ENCODE measurements at regions not wholly inside any gene's neighbourhood (a gene's known extent, or its start where the extent isn't known, plus 50 kb on each side); places are given as distances from the start of the nearest gene placed in this dataset.

DNA sequence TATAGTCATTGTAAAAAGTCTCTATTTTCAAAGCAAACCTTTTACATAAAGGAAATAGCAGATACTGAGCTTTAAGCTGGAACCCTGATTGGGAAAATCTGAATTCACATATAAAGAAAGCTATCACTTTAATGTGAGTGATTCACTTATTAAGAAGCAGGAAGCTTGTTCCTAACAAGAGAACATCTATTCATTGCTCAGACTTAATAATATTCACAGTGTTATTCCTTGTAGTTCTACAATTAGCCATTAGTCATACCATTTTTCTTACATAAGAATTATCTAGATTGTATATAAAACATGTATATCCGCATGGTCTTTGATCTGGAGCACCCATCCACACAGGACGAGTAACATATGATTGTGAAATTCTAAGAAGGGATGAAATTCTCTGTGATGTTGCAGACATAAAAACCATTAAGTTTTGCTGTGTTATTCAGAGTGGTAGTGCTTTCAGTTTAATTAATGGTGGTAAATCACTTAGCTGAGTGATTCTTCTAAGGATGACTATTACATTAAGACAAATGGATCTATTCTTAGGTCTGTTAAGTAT, 71.1 kb upstream of the FOXQ1 start:
- no peaks in the 10 kb centered on the region for H3K36me3 Mint-ChIP-seq
- no peak overlapping the region for H3K27ac Mint-ChIP-seq
- DNase-seq, result no peak
- H3K27me3 Mint-ChIP-seq (ENCODE audit: low read depth in 3 of 3), result peaks cover 0 to 2% (median 2%) of the 10 kb centered on the region in 3 donors
- H3K9me3 Mint-ChIP-seq, result no peaks in the 10 kb centered on the region
- no peaks in the 10 kb centered on the region for H3K4me1 Mint-ChIP-seq
- H3K4me3 Mint-ChIP-seq, result no peak overlapping the region

DNA sequence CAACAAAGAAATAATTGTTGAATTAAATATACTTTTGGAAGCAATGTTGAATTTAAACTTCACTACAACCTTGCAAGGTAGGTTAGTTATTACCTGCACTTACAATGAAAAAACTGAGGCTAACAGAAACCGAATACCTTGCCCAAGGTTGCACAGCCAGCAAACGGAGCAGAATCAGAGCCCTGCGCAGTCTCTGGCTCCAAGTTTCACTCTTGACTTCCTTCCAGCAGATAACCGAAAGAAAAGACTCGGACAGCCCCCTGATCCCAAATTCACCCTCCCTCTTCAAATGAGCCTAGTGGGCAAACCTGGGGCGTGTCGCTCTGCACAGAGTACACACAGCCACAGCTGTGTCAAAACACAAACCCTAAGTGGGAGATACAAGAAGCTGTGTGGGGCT, 72.1 kb upstream of the FOXQ1 start:
- H3K9me3 Mint-ChIP-seq, result no peaks in the 10 kb centered on the region
- peaks cover 0 to 2% (median 2%) of the 10 kb centered on the region in 3 donors for H3K27me3 Mint-ChIP-seq (ENCODE audit: low read depth in 3 of 3)
- no peaks in the 10 kb centered on the region for H3K4me1 Mint-ChIP-seq
- no peak overlapping the region for H3K27ac Mint-ChIP-seq
- no peaks in the 10 kb centered on the region for H3K36me3 Mint-ChIP-seq
- H3K4me3 Mint-ChIP-seq, result no peak overlapping the region
- no peak for DNase-seq

DNA sequence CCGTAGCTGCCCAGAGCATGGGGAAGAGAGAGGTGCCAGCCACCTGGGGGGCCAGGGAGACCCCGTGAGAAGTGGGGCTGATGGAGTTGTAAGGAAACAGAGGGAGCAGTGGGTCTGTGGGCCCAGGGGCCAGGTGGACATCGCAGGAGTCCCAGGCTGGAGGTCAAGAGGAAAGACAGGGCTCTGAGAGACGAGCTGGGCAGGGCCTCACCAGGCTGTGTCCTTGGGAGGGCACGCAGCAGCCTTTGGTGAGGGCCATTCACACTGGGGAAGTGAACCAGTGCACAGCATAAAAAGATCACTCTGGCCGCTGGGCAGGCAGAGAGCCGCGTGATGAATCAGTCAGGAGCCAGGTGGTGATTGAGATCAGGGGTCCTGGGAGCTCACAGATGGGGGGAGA, 73.9 kb upstream of the FOXQ1 start:
- Mint-ChIP-seq H3K27ac (no peak overlapping the region), H3K4me3 (no peak overlapping the region), H3K27me3 (ENCODE audit: low read depth in 3 of 3) (peaks cover 0 to 4% (median 2%) of the 10 kb centered on the region in 3 donors), H3K9me3 (no peaks in the 10 kb centered on the region), H3K36me3 (no peaks in the 10 kb centered on the region), H3K4me1 (no peaks in the 10 kb centered on the region)
- DNase-seq, result no peak

DNA sequence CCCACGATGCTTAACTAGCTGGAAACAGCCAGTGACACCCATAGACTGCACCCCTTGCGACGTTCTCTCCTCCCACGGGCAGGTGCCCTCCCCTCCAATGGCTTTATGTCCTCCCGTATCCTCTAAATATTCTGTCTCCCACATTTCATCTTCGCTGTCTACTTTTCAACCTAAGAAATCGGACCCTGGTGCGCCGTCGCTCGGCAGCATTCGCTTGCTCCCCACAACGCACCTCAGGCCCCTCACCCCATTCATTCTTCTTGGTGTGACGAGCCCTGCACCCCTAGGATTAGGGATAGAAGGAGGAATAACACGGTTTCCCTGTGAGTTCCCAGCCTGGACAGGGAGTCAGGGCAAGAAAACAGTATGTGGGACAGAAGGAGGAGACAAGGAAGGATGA, 74.3 kb upstream of the FOXQ1 start:
- no peak overlapping the region for H3K27ac Mint-ChIP-seq
- DNase-seq, result no peak
- H3K4me1 Mint-ChIP-seq, result no peaks in the 10 kb centered on the region
- H3K27me3 Mint-ChIP-seq (ENCODE audit: low read depth in 3 of 3), result peaks cover 0 to 5% (median 2%) of the 10 kb centered on the region in 3 donors
- no peak overlapping the region for H3K4me3 Mint-ChIP-seq
- no peaks in the 10 kb centered on the region for H3K36me3 Mint-ChIP-seq
- no peaks in the 10 kb centered on the region for H3K9me3 Mint-ChIP-seq

DNA sequence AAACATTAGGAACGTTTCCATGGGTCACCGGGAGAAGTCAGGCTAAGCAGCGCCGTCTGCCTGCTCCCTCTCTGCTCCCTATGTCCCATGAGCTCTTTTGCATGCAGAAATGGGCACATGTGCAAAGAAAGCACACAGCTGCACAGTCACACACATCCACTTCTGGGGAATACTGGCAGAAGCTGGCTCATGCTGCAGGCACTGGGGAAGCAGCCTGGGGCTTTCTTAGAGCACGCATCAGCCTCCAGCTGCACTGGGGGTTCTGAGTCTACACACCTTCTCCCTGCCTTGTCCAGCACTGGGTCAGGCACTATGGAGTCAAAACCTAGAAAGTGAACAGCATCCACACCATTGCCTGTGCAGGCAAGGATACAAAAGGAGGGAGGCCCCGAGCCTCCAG, 76.1 kb upstream of the FOXQ1 start:
- H3K27me3 Mint-ChIP-seq (ENCODE audit: low read depth in 3 of 3), result peaks cover 0 to 9% (median 4%) of the 10 kb centered on the region in 3 donors
- no peak overlapping the region for H3K27ac Mint-ChIP-seq
- H3K9me3 Mint-ChIP-seq, result no peaks in the 10 kb centered on the region
- no peak overlapping the region for H3K4me3 Mint-ChIP-seq
- no peak for DNase-seq
- no peaks in the 10 kb centered on the region for H3K4me1 Mint-ChIP-seq
- H3K36me3 Mint-ChIP-seq, result no peaks in the 10 kb centered on the region

DNA sequence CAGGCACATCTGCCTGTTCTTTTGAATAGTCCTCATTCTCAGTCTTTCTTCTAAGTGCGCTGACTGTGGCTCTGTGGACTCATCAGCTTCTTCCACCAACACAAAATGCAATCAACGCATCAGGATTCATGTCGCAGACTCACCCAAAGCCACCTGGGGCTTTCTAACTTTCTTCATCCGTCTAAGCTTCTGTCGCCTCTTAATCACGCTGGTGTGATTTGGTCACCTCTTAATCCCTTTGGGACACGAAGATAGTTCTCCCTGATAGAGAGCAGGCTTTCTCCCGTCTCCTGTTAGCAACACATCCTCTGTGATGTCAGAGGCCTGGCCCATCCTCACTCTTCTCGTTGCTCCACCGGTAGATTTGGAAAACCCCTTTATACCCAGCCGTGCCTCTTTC, 78.0 kb upstream of the FOXQ1 start:
- no peak for DNase-seq
- H3K27me3 Mint-ChIP-seq (ENCODE audit: low read depth in 3 of 3), result peaks cover 2 to 14% (median 7%) of the 10 kb centered on the region in 3 donors
- H3K4me3 Mint-ChIP-seq, result no peak overlapping the region
- no peaks in the 10 kb centered on the region for H3K9me3 Mint-ChIP-seq
- no peaks in the 10 kb centered on the region for H3K36me3 Mint-ChIP-seq
- H3K27ac Mint-ChIP-seq, result no peak overlapping the region
- no peaks in the 10 kb centered on the region for H3K4me1 Mint-ChIP-seq

DNA sequence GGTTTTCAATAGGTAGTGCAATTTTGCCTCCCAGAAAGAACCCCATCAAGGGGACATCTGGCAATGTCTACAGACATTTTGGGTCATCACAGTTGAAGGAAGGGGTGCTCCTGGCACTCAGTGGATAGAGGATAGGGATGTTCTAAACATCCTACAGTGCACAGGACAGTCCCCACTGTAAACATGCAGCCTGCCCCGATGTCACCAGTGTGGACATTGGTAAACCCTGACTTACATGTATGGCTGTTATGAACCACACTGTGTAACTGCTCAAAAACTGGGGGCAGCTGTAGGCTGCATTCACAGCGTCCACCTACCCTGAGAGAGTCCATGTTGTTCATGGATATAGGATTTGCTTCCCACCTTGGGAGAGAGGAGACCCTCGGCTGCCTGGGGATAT, 79.3 kb upstream of the FOXQ1 start:
- no peak for DNase-seq
- Mint-ChIP-seq H3K4me3 (no peak overlapping the region), H3K9me3 (no peaks in the 10 kb centered on the region), H3K27ac (no peak overlapping the region), H3K36me3 (no peaks in the 10 kb centered on the region), H3K4me1 (no peaks in the 10 kb centered on the region), H3K27me3 (ENCODE audit: low read depth in 3 of 3) (peaks cover 2 to 14% (median 7%) of the 10 kb centered on the region in 3 donors)

DNA sequence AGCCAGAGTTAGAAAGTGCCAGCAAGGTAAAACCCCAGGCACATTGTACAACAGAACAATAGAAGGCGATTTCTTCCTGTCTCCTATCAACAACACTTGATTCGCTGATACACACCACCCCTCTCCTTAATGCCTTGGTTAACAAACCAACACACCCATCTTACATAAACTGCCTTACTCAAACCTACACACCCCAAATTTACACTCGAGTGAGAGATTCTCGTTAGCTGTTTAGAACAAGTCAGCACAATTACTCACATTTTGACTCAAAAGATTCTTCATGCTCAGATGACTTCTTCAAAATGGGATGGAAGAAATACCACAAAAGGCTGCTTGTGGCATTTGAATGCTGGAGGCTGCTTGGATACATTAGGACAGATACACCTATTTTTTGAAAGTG, 80.0 kb upstream of the FOXQ1 start:
- no peaks in the 10 kb centered on the region for H3K4me1 Mint-ChIP-seq
- H3K4me3 Mint-ChIP-seq, result no peak overlapping the region
- H3K36me3 Mint-ChIP-seq, result no peaks in the 10 kb centered on the region
- no peak for DNase-seq
- no peaks in the 10 kb centered on the region for H3K9me3 Mint-ChIP-seq
- no peak overlapping the region for H3K27ac Mint-ChIP-seq
- H3K27me3 Mint-ChIP-seq (ENCODE audit: low read depth in 3 of 3), result peaks cover 2 to 14% (median 7%) of the 10 kb centered on the region in 3 donors

DNA sequence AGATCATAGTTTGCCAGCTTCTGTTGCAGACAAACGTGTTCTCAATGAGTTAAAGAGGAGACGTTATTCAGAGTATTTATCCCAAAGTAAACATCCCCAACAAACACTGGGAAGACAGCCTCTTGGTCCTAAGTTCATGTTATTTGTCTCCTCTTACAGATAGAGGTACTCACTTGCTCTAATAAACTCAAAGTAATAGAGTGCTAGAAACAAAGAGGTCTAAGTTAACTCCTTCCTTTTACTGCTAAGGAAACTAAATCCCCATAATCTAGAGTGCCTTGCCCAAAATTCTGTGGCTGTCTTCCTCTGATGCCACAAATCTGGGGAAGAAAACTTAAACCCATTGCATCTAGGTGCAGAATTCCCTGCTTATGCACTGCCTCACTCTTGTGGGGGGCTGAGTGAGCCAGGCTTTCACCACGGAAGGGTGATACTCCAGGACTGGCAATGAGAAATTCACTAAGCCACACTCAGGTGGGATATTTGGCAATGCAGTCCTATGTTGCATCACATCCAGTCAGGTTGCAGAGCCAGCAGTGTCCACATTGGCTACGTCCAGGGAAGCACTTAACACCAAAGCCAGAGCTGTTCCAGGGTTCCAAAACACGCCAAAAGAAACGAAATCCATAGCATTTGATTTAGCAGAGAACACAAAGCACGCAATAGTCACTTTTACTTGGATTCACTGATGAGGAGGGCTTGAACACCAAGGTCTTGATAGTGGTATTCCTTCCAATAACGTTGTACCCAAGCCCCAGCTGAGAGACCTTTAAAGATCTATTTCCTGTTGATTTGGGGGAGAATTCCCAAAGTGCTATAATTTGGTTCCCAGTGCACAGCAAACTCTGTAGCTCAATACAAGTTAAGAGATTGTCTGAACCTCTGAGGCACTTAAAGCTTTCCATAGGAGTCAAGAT, 81.0 kb upstream of the FOXQ1 start:
- Mint-ChIP-seq H3K27ac (no peak overlapping the region), H3K27me3 (ENCODE audit: low read depth in 3 of 3) (peaks cover 2 to 14% (median 5%) of the 10 kb centered on the region in 3 donors), H3K4me3 (no peak overlapping the region), H3K36me3 (no peaks in the 10 kb centered on the region), H3K9me3 (peaks cover 0 to 2% (median 0%) of the 10 kb centered on the region in 6 donors), H3K4me1 (no peaks in the 10 kb centered on the region)
- no peak for DNase-seq

DNA sequence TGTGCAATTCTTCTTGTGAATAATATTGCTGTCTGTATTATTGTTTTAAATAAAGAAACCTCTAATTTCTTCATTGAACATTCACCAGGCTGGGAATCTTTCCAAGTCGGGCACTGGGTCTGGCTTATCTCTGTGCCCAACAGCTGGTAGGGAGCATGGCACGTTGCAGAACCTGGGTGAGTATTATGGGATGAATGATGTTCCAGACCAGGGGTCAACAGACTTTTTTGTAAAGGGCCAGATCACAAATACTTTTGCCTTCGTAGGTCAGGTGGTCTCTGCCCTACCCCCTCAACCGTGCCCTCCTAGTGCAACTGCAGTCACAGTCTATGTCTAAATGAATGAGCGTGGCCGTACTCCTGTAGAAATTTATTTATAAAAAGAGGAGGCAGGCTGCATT, 81.6 kb upstream of the FOXQ1 start:
- Mint-ChIP-seq H3K27me3 (ENCODE audit: low read depth in 3 of 3) (peaks cover 2 to 14% (median 5%) of the 10 kb centered on the region in 3 donors), H3K4me1 (no peaks in the 10 kb centered on the region), H3K27ac (no peak overlapping the region), H3K4me3 (no peak overlapping the region), H3K9me3 (peaks cover 0 to 2% (median 0%) of the 10 kb centered on the region in 6 donors), H3K36me3 (no peaks in the 10 kb centered on the region)
- no peak for DNase-seq

DNA sequence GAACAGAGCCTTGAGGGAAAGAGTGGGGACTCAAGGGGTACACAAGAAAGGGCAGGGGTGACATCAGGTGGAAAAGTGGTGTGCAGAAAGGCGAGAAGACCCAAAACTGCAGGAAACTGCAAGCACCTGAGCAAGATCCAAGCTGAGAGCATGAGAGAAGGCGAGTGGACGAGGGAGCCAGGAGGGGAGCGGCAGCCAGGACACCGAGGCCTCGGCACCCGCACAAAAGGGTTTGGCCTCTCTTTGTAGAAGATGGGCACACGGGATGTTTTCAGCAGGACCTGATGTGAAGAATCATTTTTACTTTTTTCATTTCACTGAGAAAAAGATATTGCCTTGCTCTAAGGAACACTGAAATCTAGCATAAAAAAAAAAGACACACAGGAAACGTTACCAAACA, 82.1 kb upstream of the FOXQ1 start:
- peaks cover 0 to 2% (median 0%) of the 10 kb centered on the region in 6 donors for H3K9me3 Mint-ChIP-seq
- H3K27ac Mint-ChIP-seq, result no peak overlapping the region
- H3K27me3 Mint-ChIP-seq (ENCODE audit: low read depth in 3 of 3), result peaks cover 2 to 14% (median 5%) of the 10 kb centered on the region in 3 donors
- H3K4me1 Mint-ChIP-seq, result no peaks in the 10 kb centered on the region
- no peak overlapping the region for H3K4me3 Mint-ChIP-seq
- DNase-seq, result no peak
- no peaks in the 10 kb centered on the region for H3K36me3 Mint-ChIP-seq

DNA sequence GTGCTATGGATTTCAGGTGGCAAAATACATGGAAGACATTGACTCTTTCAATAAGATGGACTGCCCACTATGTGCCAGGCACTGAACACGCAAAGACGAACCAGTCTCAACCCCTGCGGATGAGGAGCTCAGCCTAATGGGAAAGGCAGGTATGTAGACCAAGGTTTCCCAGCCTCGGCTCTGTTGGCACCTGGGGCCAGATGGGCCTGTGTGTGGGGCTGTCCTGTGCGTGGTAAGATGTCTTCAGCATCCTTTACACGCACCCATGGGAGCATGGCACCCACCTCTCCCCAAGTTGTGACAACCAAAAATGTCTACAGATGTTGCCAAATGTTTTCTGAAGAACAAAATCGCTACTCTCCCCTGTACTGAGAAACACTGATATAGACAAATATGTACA, 82.6 kb upstream of the FOXQ1 start:
- H3K27me3 Mint-ChIP-seq (ENCODE audit: low read depth in 3 of 3), result peaks cover 2 to 14% (median 5%) of the 10 kb centered on the region in 3 donors
- H3K27ac Mint-ChIP-seq, result no peak overlapping the region
- no peaks in the 10 kb centered on the region for H3K4me1 Mint-ChIP-seq
- H3K4me3 Mint-ChIP-seq, result no peak overlapping the region
- no peaks in the 10 kb centered on the region for H3K36me3 Mint-ChIP-seq
- peaks cover 0 to 2% (median 0%) of the 10 kb centered on the region in 6 donors for H3K9me3 Mint-ChIP-seq
- DNase-seq, result no peak

DNA sequence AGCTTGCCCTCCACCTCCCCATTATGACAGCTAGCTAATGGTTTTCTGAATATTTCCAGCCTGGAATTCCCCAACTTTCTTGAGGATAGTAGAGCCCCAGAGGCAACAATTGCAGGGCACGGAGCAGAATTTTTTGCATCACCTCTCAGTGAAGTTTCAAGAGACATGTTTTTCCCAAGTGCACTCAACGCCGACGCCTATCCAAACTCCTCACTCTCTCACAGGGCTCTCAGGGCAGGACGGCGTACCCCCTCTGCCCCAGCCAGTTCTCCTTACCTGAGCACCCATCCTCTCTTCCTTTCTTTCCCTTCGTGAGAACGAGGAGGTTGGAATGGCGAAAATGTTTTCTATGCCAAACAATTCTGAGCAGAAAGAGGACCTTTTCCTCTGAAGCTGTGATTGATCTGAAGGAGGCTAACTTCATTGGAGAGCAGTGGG, 83.1 kb upstream of the FOXQ1 start:
- Mint-ChIP-seq H3K36me3 (no peaks in the 10 kb centered on the region), H3K27ac (no peak overlapping the region), H3K27me3 (ENCODE audit: low read depth in 3 of 3) (peaks cover 2 to 10% (median 5%) of the 10 kb centered on the region in 3 donors), H3K9me3 (peaks cover 0 to 2% (median 0%) of the 10 kb centered on the region in 6 donors), H3K4me3 (no peak overlapping the region), H3K4me1 (no peaks in the 10 kb centered on the region)
- DNase-seq, result no peak

DNA sequence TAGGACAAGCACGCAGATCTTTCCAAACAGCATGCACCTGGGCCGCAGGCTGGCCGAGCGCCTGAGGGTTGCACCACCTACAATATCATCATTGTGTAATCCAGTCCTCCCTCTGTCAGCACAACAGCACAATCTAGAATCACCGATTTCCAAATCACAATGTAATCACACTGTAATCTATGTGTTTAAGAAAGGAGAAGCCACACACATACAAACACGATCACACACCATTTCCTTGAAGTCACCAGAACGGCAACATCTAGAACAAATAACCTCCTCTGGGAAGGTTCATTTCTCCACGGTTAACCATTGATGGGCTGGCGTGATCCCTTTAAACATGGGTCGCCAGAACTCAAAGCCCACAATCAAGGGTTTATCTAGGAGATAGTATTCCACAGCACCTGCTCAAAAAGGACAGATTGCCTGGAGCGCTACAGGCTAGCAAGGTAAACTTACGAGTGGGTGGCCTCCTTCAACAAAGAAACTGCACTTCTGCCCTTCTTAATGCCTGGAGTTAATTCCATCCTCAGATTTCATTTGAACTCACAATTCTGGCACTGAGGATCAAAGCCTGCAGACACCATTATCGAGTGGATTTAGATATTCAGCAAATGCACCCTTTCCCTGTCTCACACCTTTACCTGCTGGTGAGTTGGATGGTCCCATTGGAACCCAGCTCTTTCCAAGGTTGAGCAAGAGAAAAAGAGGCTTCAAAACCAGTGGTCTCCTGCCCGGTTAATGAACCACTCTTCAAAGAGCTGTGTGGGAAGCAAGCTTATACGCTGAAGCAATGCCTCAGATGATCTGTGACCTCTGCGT, 83.8 kb upstream of the FOXQ1 start:
- Mint-ChIP-seq H3K4me1 (no peaks in the 10 kb centered on the region), H3K4me3 (no peak overlapping the region), H3K9me3 (peaks cover 0 to 2% (median 0%) of the 10 kb centered on the region in 6 donors), H3K36me3 (no peaks in the 10 kb centered on the region), H3K27me3 (ENCODE audit: low read depth in 3 of 3) (peaks cover 2 to 10% (median 5%) of the 10 kb centered on the region in 3 donors), H3K27ac (no peak overlapping the region)
- no peak for DNase-seq

All from immature natural killer cell (primary cell).